ENCODE measurements at regions not wholly inside any gene's neighbourhood (a gene's known extent, or its start where the extent isn't known, plus 50 kb on each side); places are given as distances from the start of the nearest gene placed in this dataset.

GRCh38 chr2:160940271-160940670 is 220.0 kb upstream of the TANK start:
- TF ChIP-seq E2F6 (IDR thresholded peaks at IDR 0.05; ENCODE audit: borderline replicate concordance, low read depth) (no peak), HOXB13 (CRISPR knock-in tag; IDR thresholded peaks at IDR 0.05; ENCODE audit: low read depth) (no peak), MAX (IDR thresholded peaks at IDR 0.05) (no peak), USF2 (IDR thresholded peaks at IDR 0.05) (no peak)
